CD4-positive, alpha-beta T cell (primary cell): ENCODE measurements at regions not wholly inside any gene's neighbourhood (a gene's known extent, or its start where the extent isn't known, plus 50 kb on each side); places are given as distances from the start of the nearest gene placed in this dataset.

Experiments used
- ATAC-seq: fragments of 200-7000 bp; cut with Tn5 transposase; one replicate; pipeline ENCODE4 v1.10.0; 2022; ENCODE audit warnings: mild to moderate bottlenecking; ENCODE audit not compliant: poor library complexity
- CTCF ChIA-PET: fragments of 350-600 bp; sonication (Branson Sonifier 250); formaldehyde crosslinking; loops from one replicate; lab custom pipeline; 2021; ENCODE audit warnings: antibody characterized with exemption, inconsistent platforms; lab: Charles Lee
- POLR2A ChIA-PET: fragments of 350-600 bp; sonication (Branson Sonifier 250); formaldehyde crosslinking; loops from one replicate; lab custom pipeline; 2021; ENCODE audit warnings: antibody characterized with exemption, inconsistent platforms; lab: Charles Lee
- DNase-seq, 14 experiments: peaks; one replicate each; pipeline ENCODE4 v3.0.0-alpha.2; 2013 to 2020; ENCODE audit warnings: mixed read lengths in 2 of 14
- H3K27ac ChIP-seq, 2 donors: one replicate each; pipeline versions ENCODE4 v1.5.1 to v1.7.0; 2013; ENCODE audit warnings: low read length in 2 of 2, low read depth in 1 of 2, mild to moderate bottlenecking in 1 of 2
- H3K27me3 ChIP-seq, 2 experiments: 1 replicate in 1 of 2; 2 replicates in 1 of 2; pipeline versions ENCODE4 v1.6.1 to v1.7.0; 2013; ENCODE audit warnings: low read length in 2 of 2, control low read depth in 1 of 2, mild to moderate bottlenecking in 1 of 2, moderate library complexity in 1 of 2; ENCODE audit not compliant: insufficient read depth in 2 of 2, control insufficient read depth in 1 of 2
- H3K36me3 ChIP-seq: one replicate; pipeline ENCODE4 v1.6.1; 2013; ENCODE audit warnings: low read length, control low read depth; ENCODE audit not compliant: insufficient read depth
- H3K4me1 ChIP-seq: one replicate; pipeline ENCODE4 v1.6.1; 2013; ENCODE audit warnings: low read length, control low read depth; ENCODE audit not compliant: insufficient read depth
- H3K4me3 ChIP-seq: one replicate; pipeline ENCODE4 v1.5.1; 2013; ENCODE audit warnings: mild to moderate bottlenecking, low read length, moderate library complexity
- H3K9me3 ChIP-seq, 2 experiments: 1 replicate in 1 of 2; 2 replicates in 1 of 2; pipeline versions ENCODE4 v1.6.1 to v1.7.0; 2013; ENCODE audit warnings: low read length in 2 of 2, mild to moderate bottlenecking in 2 of 2, control low read depth in 1 of 2, moderate library complexity in 1 of 2; ENCODE audit not compliant: control insufficient read depth in 1 of 2, insufficient read depth in 1 of 2
- H3K27ac Mint-ChIP-seq: one replicate; pipeline ENCODE4 v1.8.0; 2020; ENCODE audit warnings: mixed read lengths
- H3K27me3 Mint-ChIP-seq: one replicate; pipeline ENCODE4 v1.8.0; 2021; ENCODE audit warnings: mixed read lengths
- H3K36me3 Mint-ChIP-seq: one replicate; pipeline ENCODE4 v1.8.0; 2021; ENCODE audit warnings: low read depth, mixed read lengths
- H3K4me1 Mint-ChIP-seq: one replicate; pipeline ENCODE4 v1.8.0; 2021; ENCODE audit warnings: low read depth, mixed read lengths
- H3K4me3 Mint-ChIP-seq: one replicate; pipeline ENCODE4 v1.8.0; 2020; ENCODE audit warnings: mild to moderate bottlenecking, mixed read lengths
- H3K9me3 Mint-ChIP-seq: one replicate; pipeline ENCODE4 v1.8.0; 2020; ENCODE audit warnings: mixed read lengths
- CTCF ChIP-seq: fragments of 200-600 bp; IDR thresholded peaks from one replicate; pipeline ENCODE4 v1.8.0; 2022; ENCODE audit warnings: antibody characterized with exemption, mild to moderate bottlenecking
- intact Hi-C, 2 experiments: fragments of 100-400 bp; cut with DNase I in 1 of 2; cut with micrococcal nuclease in 1 of 2; formaldehyde crosslinking; loops; one replicate each; pipeline versions ENCODE4 v1.15.1 to v1.9.0; 2023 to 2025; cut with DNase I, micrococcal nuclease

GRCh38 chr16:48687421-48688038 is 77.5 kb upstream of the N4BP1 start:
- TF ChIP-seq CTCF: peak; percentile 30
- Mint-ChIP-seq H3K27me3 (peaks cover 25% of the 10 kb centered on the region), H3K27ac (no peak overlapping the region), H3K36me3 (no peaks in the 10 kb centered on the region), H3K9me3 (no peaks in the 10 kb centered on the region), H3K4me1 (no peaks in the 10 kb centered on the region), H3K4me3 (no peak overlapping the region)
- DNase-seq: peak in 6 of 14 experiments; percentile 1 to 40 (median 12)
- POLR2A ChIA-PET: no interaction called here
- ATAC-seq: no peak
- CTCF ChIA-PET: no interaction called here
- Histone ChIP-seq H3K4me1 (peaks cover 3% of the 10 kb centered on the region), H3K27me3 (peaks cover 0 to 8% of the 10 kb centered on the region in 2 experiments), H3K36me3 (no peaks in the 10 kb centered on the region), H3K9me3 (no peaks in the 10 kb centered on the region), H3K4me3 (no peak overlapping the region), H3K27ac (no peak overlapping the region)
- intact Hi-C loops: loop anchor here (5.0 to 10.0 kb wide), 2 partner anchors 660 to 1237 kb away; no protein-coding TSS in a partner anchor

GRCh38 chr16:48684148-48684547 is 74.2 kb upstream of the N4BP1 start:
- no peaks in the 10 kb centered on the region for H3K4me1 Mint-ChIP-seq
- no peak for ATAC-seq
- peaks cover 0 to 11% of the 10 kb centered on the region in 2 experiments for H3K27me3 ChIP-seq
- H3K27ac Mint-ChIP-seq: no peak overlapping the region
- ChIA-PET CTCF (no interaction called here), POLR2A (no interaction called here)
- H3K36me3 ChIP-seq: no peaks in the 10 kb centered on the region
- TF ChIP-seq CTCF: no peak
- no peak for DNase-seq
- intact Hi-C loops: loop anchor here in 1 of 2 experiments (10.0 kb wide), 1 partner anchor 1241 kb away; no protein-coding TSS in a partner anchor
- H3K9me3 ChIP-seq: no peaks in the 10 kb centered on the region
- no peak overlapping the region for H3K27ac ChIP-seq
- no peak overlapping the region for H3K4me3 Mint-ChIP-seq
- H3K4me3 ChIP-seq: no peak overlapping the region
- peaks cover 3% of the 10 kb centered on the region for H3K4me1 ChIP-seq
- H3K36me3 Mint-ChIP-seq: no peaks in the 10 kb centered on the region
- H3K27me3 Mint-ChIP-seq: peaks cover 24% of the 10 kb centered on the region
- H3K9me3 Mint-ChIP-seq: no peaks in the 10 kb centered on the region

DNA sequence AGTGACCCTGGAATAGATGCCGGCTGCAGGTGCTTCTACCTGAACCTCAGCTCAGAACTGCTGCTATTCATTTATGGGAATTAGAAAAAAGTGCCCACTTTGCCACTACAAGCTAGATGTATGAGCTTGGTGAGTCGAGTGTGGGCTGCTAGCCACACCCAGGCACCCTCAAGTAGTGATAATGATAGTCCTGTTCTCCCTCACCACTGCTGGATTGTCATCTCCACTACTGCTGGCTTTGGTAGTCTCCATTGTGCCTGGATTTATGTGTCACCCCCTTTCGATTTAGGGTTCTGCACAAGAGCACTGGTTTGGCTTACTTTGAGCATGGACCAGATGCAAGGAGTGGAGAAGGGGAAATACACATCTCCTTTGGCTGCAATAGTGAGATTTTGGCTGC is 73.0 kb upstream of the N4BP1 start:
- Mint-ChIP-seq H3K27ac (no peak overlapping the region), H3K27me3 (peaks cover 29% of the 10 kb centered on the region), H3K36me3 (no peaks in the 10 kb centered on the region), H3K4me1 (no peaks in the 10 kb centered on the region), H3K4me3 (no peak overlapping the region), H3K9me3 (no peaks in the 10 kb centered on the region)
- DNase-seq (no peak), ATAC-seq (no peak)
- Histone ChIP-seq H3K4me3 (no peak overlapping the region), H3K4me1 (peaks cover 3% of the 10 kb centered on the region), H3K36me3 (no peaks in the 10 kb centered on the region), H3K27ac (no peak overlapping the region), H3K27me3 (peaks cover 0 to 11% of the 10 kb centered on the region in 2 experiments), H3K9me3 (no peaks in the 10 kb centered on the region)
- intact Hi-C loops: loop anchor here in 1 of 2 experiments (10.0 kb wide), 1 partner anchor 1242 kb away; no protein-coding TSS in a partner anchor
- ChIA-PET POLR2A (no interaction called here), CTCF (no interaction called here)
- TF ChIP-seq CTCF: no peak
